Retinal pigment epithelial cell (primary cell): ENCODE measurements at regions not wholly inside any gene's neighbourhood (a gene's known extent, or its start where the extent isn't known, plus 50 kb on each side); places are given as distances from the start of the nearest gene placed in this dataset.

ENCODE experiments used
- DNase-seq: peaks from one replicate; pipeline ENCODE4 v3.0.0-alpha.2; 2010; ENCODE audit warnings: low read depth
- H3K4me3 ChIP-seq: 2 replicates; pipeline ENCODE4 v1.5.1; 2011; ENCODE audit warnings: mild to moderate bottlenecking, low read length, control low read depth, moderate library complexity
- TF ChIP-seq, protein P1 (sequence below): conservative IDR thresholded peaks from 2 replicates; pipeline ENCODE4 v1.5.1; 2011; ENCODE audit warnings: low read depth, low read length, control low read depth, inconsistent platforms

DNA sequence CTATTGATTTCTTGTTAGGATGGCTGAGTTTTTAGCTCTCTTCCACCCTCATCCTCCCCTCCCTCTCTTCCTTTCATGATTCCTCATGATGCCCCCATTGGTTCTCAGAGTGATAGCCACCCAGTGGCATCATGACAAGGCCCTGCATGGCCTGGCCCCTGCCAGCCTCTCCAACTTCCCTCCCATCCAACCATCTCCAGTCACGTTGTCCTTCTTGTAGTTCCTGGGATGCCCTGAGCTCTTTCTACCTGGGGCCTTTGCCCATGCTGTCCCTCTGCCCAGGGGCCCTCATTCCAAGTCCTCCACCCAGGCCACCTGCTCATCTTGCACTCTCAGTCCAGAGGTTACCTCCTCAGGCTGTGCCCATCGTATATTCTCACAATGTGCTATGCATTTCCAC is 247.5 kb downstream of the TFCP2L1 start:
- TF ChIP-seq, protein P1, sequence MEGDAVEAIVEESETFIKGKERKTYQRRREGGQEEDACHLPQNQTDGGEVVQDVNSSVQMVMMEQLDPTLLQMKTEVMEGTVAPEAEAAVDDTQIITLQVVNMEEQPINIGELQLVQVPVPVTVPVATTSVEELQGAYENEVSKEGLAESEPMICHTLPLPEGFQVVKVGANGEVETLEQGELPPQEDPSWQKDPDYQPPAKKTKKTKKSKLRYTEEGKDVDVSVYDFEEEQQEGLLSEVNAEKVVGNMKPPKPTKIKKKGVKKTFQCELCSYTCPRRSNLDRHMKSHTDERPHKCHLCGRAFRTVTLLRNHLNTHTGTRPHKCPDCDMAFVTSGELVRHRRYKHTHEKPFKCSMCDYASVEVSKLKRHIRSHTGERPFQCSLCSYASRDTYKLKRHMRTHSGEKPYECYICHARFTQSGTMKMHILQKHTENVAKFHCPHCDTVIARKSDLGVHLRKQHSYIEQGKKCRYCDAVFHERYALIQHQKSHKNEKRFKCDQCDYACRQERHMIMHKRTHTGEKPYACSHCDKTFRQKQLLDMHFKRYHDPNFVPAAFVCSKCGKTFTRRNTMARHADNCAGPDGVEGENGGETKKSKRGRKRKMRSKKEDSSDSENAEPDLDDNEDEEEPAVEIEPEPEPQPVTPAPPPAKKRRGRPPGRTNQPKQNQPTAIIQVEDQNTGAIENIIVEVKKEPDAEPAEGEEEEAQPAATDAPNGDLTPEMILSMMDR: no peak
- DNase-seq: no peak
- H3K4me3 ChIP-seq: no peak overlapping the region

DNA sequence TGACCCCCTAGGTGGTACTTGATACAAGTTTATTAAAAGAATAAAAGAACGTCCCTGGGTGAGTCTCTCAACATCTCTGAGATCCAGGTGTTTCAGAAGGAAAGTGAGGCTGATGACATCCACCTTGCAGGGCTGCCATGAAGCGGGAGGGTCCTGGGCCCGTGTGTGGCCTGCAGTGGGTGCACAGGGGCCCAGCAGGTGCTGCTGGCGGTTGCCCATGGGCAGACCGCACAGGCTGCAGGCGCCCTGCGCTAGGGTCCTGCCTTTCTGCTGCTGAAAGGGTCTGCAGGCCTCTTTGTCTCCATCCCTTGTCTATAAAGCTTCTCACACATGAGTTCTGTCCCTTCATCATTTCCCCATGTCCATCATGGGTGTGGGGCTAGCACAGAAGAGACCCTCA is 247.0 kb downstream of the TFCP2L1 start:
- TF ChIP-seq, protein P1: no peak
- no peak overlapping the region for H3K4me3 ChIP-seq
- no peak for DNase-seq

DNA sequence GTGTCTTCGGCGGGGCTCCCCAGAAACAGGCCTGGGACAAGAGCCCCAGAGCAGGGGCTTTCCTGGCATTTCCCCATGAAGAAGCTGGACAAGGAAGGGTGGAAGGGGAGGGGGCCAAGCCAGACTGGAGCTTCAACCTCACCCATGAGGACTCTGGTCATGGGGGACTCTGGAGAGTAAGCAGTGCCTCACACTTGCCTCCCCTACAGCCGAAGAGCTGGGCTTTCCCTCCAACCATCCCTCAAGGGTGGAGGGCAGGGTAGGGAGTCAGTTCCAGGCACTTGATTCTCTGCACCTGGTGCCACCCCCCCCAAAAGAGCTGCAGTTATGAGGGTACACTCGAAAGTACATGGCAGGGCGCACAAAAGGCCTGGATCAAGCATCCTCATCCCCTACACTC is 246.6 kb downstream of the TFCP2L1 start:
- TF ChIP-seq, protein P1: no peak
- DNase-seq: no peak

DNA sequence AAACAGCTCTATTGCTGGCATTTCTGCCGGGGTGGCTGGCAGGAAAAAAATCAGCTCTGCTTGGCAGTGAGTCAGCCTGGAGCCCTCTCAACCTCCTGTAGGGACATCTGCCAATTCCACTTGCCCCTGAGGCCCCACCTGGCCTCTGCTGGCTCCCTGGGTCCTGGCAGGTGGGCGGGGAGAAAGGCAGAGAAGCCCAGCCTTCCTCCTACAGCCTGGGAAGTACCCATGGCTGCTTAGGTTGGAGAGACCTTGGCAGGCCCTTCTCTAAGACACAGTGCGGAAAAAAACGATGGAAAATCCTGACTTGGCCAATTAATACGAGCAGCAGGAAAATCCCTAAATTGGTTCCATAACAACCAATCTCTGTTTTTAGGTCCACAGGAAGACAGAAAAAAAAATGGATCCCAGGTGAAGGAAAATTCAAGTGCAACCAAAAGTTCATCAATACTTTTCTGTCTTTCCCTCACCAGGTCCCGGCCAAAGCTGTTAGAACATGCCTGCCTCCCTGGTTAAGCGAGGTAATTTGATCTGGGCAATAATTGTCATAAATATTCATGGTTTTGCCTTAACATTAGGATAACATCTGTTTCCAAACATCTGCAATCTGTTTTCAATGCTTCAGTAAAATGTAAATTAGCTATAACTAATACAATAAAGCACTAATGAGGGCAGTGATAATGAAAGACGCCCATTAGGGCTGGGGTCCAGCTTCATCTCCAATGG is 245.9 kb downstream of the TFCP2L1 start:
- DNase-seq: peak; percentile 16
- TF ChIP-seq, protein P1: no peak
- H3K4me3 ChIP-seq: no peak overlapping the region

More for the DNA sequence above, 246.6 kb downstream of the TFCP2L1 start:
- H3K4me3 ChIP-seq: no peak overlapping the region

DNA sequence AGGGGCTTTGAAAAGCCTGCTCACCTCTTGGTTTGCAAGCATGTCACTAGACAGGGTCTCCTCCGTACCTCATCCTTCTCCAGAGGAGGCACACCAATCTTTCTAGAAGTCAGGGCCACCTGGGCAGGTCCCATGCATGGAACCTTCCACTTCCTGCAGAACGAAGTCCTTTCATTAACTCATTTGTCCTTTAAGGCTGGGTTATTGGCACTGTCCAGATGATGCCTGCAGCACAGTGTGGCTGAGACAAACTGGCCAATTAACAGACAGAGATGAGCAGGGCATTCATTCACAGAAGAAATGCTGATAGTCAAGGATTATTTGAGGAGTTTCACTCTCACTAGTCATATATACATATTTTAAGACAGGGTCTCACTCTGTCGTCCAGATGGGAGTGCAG is 245.3 kb downstream of the TFCP2L1 start:
- no peak for DNase-seq
- TF ChIP-seq, protein P1: no peak
- H3K4me3 ChIP-seq: no peak overlapping the region

DNA sequence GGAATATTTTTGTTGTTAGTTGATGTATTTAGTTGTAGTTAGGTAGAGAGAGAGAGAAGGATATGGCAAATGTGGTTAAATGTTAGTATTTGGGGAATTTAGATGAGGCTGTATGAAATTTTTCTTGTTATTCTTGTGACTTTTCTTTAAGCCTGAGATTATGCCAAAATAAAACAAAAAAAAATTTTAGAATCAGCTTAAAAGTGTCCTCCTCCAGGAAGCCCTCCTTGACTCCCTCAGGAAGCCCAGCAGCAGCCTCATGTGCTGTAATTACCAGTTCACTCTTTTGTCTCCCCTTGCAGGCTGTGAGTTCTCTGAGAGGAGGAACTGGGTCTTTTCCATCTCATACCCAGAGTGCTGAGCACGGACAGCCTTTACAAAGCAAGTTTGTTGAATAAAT is 243.5 kb downstream of the TFCP2L1 start:
- H3K4me3 ChIP-seq: no peak overlapping the region
- TF ChIP-seq, protein P1: no peak
- DNase-seq: no peak

DNA sequence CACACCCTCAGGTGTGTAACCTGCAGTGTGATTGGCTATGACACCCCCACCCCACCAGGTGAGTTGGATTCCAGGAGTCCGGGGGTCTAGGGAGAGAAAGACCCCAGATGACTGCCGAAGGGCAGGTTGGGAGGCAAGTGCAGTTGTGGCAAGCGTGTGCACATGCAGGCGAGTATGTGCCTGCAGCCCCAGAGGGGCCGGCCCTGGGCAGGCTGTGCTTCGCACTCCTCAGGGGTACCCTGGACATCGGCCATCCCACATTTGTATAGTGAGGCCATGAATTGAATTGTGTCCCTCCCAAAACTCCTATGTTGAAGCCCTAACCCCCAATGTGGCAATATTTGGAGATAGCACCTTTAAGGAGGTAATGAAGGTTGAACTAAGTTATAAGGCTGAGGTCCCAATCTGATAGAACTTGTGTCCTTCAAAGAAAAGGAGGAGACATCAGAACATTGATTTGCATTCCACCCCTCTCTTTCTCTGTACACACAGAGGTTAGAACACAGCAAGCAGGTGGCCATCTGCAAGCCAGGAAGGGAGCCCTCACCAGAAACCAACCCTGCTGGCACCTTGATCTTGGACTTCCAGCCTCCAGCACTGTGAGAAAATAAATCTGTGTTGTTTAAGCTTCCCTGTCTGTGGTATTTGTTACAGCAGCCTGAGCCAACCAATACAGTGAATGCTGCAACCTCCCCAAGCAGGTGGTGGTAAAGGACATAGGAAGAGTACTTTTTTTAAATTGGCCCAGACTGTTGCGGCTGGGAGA is 241.8 kb downstream of the TFCP2L1 start:
- DNase-seq: no peak
- TF ChIP-seq, protein P1: no peak
- H3K4me3 ChIP-seq: no peak overlapping the region
